ENCODE measurements at regions not wholly inside any gene's neighbourhood (a gene's known extent, or its start where the extent isn't known, plus 50 kb on each side); places are given as distances from the start of the nearest gene placed in this dataset.

DNA sequence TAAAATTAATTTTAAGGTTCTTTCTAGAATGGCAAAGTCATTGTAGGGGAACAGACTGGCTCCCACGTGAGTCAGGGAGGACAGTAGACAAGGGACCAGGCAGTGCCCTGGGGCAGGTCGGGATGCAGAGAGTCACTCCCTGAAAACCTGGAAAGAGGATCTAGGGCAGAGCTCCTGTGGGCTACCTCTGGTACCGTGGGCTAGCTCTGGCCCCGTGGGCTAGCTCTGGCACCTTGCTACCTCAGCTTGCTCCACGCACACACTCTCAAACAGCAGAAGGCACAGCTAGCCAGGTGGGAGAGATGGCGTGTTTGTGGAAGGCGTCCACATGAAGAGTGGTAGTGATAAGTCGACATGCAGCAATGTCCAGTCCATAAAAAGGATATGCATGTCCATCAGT, 66.7 kb upstream of the ARHGEF7 start:
- Histone ChIP-seq H3K27me3 (ENCODE audit: low read depth) (peaks cover 3% of the 10 kb centered on the region), H3K9me3 (replicated peaks) (no peaks in the 10 kb centered on the region), H3K4me3 (no peak overlapping the region), H3K27ac (replicated peaks) (no peak overlapping the region), H3K4me1 (peaks cover 17% of the 10 kb centered on the region), H3K36me3 (no peaks in the 10 kb centered on the region)
- intact Hi-C loops (cut with micrococcal nuclease) = loop anchor here (5.0 kb wide), 1 partner anchor 131 kb away; the partner anchor contains the start of gene ANKRD10
- TF ChIP-seq CTCF (IDR thresholded peaks at IDR 0.05; ENCODE audit: borderline replicate concordance) = no peak
- no peak for DNase-seq

- DNase-seq = no peak
- H3K9me3 ChIP-seq (replicated peaks) = no peaks in the 10 kb centered on the region
- H3K4me3 ChIP-seq = no peak overlapping the region
- intact Hi-C loops (cut with micrococcal nuclease) = loop anchor here (5.0 kb wide), 1 partner anchor 130 kb away; the partner anchor contains the start of gene ANKRD10
- peaks cover 5% of the 10 kb centered on the region for H3K27me3 ChIP-seq (ENCODE audit: low read depth)
- no peak for TF ChIP-seq CTCF (IDR thresholded peaks at IDR 0.05; ENCODE audit: borderline replicate concordance)
- H3K27ac ChIP-seq (replicated peaks) = peak overlapping the region; percentile 4
- no peaks in the 10 kb centered on the region for H3K36me3 ChIP-seq
- peaks cover 17% of the 10 kb centered on the region for H3K4me1 ChIP-seq
These were observed 67.8 kb upstream of the ARHGEF7 start for GRCh38 chr13:111047326-111047725.

GRCh38 chr13:111046590-111047141, 68.4 kb upstream of the ARHGEF7 start:
- peak overlapping the region; percentile 4 for H3K27ac ChIP-seq (replicated peaks)
- H3K27me3 ChIP-seq (ENCODE audit: low read depth) = peaks cover 8% of the 10 kb centered on the region
- H3K4me1 ChIP-seq = peaks cover 17% of the 10 kb centered on the region
- intact Hi-C loops (cut with micrococcal nuclease) = loop anchor here (5.0 kb wide), 1 partner anchor 129 kb away; the partner anchor contains the start of gene ANKRD10
- no peak overlapping the region for H3K4me3 ChIP-seq
- H3K9me3 ChIP-seq (replicated peaks) = no peaks in the 10 kb centered on the region
- no peak for DNase-seq
- no peaks in the 10 kb centered on the region for H3K36me3 ChIP-seq
- peak; percentile 30 for TF ChIP-seq CTCF (IDR thresholded peaks at IDR 0.05; ENCODE audit: borderline replicate concordance)

DNA sequence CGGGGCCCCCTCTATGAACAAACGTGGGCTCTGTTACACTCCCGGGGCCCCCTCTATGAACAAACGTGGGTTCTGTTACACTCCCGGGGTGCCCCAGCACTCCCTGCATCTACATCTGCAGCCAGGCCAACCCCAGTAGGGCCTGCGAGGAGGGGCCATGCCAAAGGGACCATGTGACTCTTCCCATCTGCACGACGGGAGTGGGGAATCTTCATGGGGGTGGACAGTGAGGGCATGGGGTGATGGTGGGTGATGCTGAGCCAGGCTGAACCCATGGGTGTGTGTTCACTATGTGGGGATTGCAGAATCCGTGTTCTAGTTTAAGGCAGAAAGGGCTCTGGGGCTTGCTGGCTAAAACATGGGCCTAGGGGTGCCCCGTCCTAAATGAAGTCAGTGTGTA, 69.9 kb upstream of the ARHGEF7 start:
- intact Hi-C loops (cut with micrococcal nuclease) = loop anchor here (5.0 kb wide), 1 partner anchor 128 kb away; the partner anchor contains the start of gene ANKRD10
- no peak for TF ChIP-seq CTCF (IDR thresholded peaks at IDR 0.05; ENCODE audit: borderline replicate concordance)
- no peaks in the 10 kb centered on the region for H3K9me3 ChIP-seq (replicated peaks)
- peaks cover 13% of the 10 kb centered on the region for H3K4me1 ChIP-seq
- no peak overlapping the region for H3K4me3 ChIP-seq
- no peak for DNase-seq
- H3K27me3 ChIP-seq (ENCODE audit: low read depth) = peaks cover 21% of the 10 kb centered on the region
- no peaks in the 10 kb centered on the region for H3K36me3 ChIP-seq
- no peak overlapping the region for H3K27ac ChIP-seq (replicated peaks)

DNA sequence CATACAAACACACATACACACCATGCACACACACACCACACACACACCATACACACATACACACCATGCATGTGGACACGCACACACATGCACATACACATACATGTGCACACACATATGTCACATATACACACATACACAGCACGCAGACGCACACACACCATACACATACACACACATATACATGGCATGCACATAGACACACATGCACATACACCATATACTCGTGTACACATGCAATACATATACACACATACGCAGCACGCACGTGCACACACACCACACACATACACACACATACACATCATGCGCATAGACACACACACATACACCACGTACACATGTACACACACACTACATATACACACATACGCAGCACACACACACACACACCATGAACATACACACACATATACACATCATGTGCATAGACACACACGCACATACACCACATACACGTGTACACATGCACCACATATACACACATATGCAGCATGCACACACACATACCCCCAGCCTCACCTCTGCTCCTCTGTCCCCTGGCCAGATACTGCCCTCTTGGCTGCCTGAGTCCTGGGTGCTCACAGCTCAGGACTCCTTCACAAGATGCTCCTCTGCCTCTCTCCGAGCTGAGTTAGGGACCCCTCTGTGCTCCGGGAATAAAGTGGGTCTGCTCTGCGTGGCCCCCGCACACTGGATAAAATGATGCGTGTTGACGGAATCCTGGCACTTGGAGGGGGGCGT, 70.9 kb upstream of the ARHGEF7 start:
- no peaks in the 10 kb centered on the region for H3K36me3 ChIP-seq
- TF ChIP-seq CTCF (IDR thresholded peaks at IDR 0.05; ENCODE audit: borderline replicate concordance) = no peak
- H3K27me3 ChIP-seq (ENCODE audit: low read depth) = peaks cover 28% of the 10 kb centered on the region
- intact Hi-C loops (cut with micrococcal nuclease) = no loop called here
- H3K9me3 ChIP-seq (replicated peaks) = no peaks in the 10 kb centered on the region
- H3K4me3 ChIP-seq = no peak overlapping the region
- H3K4me1 ChIP-seq = peaks cover 11% of the 10 kb centered on the region
- H3K27ac ChIP-seq (replicated peaks) = no peak overlapping the region
- no peak for DNase-seq

Data from left ventricle myocardium inferior (tissue), 1 donor.